ENCODE measurements at regions not wholly inside any gene's neighbourhood (a gene's known extent, or its start where the extent isn't known, plus 50 kb on each side); places are given as distances from the start of the nearest gene placed in this dataset.
"Not testable (repeated sequence)": the region's sequence is repeated elsewhere in the genome, so short reads cannot be mapped to it uniquely, and the experiment has no call there.

GRCh38 chr10:129213256-129213655 is 253.8 kb upstream of the MGMT start:
- no peak overlapping the region for H3K27ac ChIP-seq (ENCODE audit: extremely low read depth, low read depth, low read length)
- 0% methylated on average over 1 of the region's 1 CpG for WGBS (ENCODE audit: insufficient coverage, low coverage, missing lambda C conversion rate)
- TF ChIP-seq HNRNPH1 (optimal IDR thresholded peaks at IDR 0.05; ENCODE audit: low read depth, low read length) = no peak
- no peak for TF ChIP-seq TEAD1 (CRISPR knock-in tag; IDR thresholded peaks at IDR 0.05)
- no peak for TF ChIP-seq CBX5 (IDR thresholded peaks at IDR 0.05; ENCODE audit: borderline replicate concordance, low read depth)
- no peak for TF ChIP-seq ZNF23 (CRISPR knock-in tag; IDR thresholded peaks at IDR 0.05)
- TF ChIP-seq TEAD2 (tag; IDR thresholded peaks at IDR 0.05) = no peak
- TF ChIP-seq ZNF655 (CRISPR knock-in tag; IDR thresholded peaks at IDR 0.05) = no peak
- TF ChIP-seq ETS1 (conservative IDR thresholded peaks at IDR 0.05; ENCODE audit: control insufficient read depth, low read depth, low read length) = no peak
- no peak for TF ChIP-seq HOMEZ (CRISPR knock-in tag; IDR thresholded peaks at IDR 0.05)
- no peak for TF ChIP-seq PTTG1 (tag; IDR thresholded peaks at IDR 0.05; ENCODE audit: low read depth)
- intact Hi-C loops (cut with micrococcal nuclease) (no loop called here), in situ Hi-C loops (cut with MboI) (no loop called here)
- H3K4me3 ChIP-seq = no peak overlapping the region
- no peak overlapping the region for H2AFZ ChIP-seq (ENCODE audit: low read depth, low read length)
- no peak for ATAC-seq
- no peak overlapping the region for H3K9ac ChIP-seq (ENCODE audit: insufficient read depth in 1 of 2, low read depth in 2 of 2, low read length in 2 of 2)
- H3K79me2 ChIP-seq (ENCODE audit: control insufficient read depth, insufficient read depth, low read length) = no peaks in the 10 kb centered on the region
- no peak for DNase-seq (ENCODE audit: extremely low read depth in 1 of 4, low spot score in 3 of 4)
- POLR2A ChIA-PET = no interaction called here
- no peak overlapping the region for H3K4me2 ChIP-seq (ENCODE audit: insufficient read depth, low read length)
- H3K4me1 ChIP-seq (replicated peaks in 1 of 2; ENCODE audit: control insufficient read depth in 2 of 2, insufficient read depth in 2 of 2, low read length in 2 of 2) = no peaks in the 10 kb centered on the region
- no peaks in the 10 kb centered on the region for H4K20me1 ChIP-seq (replicated peaks; ENCODE audit: control insufficient read depth, insufficient read depth, low read length)
- CTCF ChIA-PET (ENCODE audit: low intra/inter-chr PET ratio) = no interaction called here
- no peaks in the 10 kb centered on the region for H3K27me3 ChIP-seq (ENCODE audit: control insufficient read depth in 2 of 2, insufficient read depth in 2 of 2, low read length in 2 of 2)
- no peak for FAIRE-seq
- H3K9me3 ChIP-seq (replicated peaks; ENCODE audit: control insufficient read depth, insufficient read depth, low read depth, low read length) = no peaks in the 10 kb centered on the region
- no peaks in the 10 kb centered on the region for H3K36me3 ChIP-seq (ENCODE audit: control insufficient read depth, insufficient read depth, low read length)
- BruUV-seq (replicated peaks) = no TSS peak
- no peaks in the 10 kb centered on the region for H3K9me1 ChIP-seq (ENCODE audit: control insufficient read depth, insufficient read depth, low read length)

- DNase-seq (ENCODE audit: extremely low read depth in 1 of 4, low spot score in 3 of 4); CTCF ChIA-PET (ENCODE audit: low intra/inter-chr PET ratio); H3K9me1 ChIP-seq (ENCODE audit: control insufficient read depth, insufficient read depth, low read length); H3K4me1 ChIP-seq (replicated peaks in 1 of 2; ENCODE audit: control insufficient read depth in 2 of 2, insufficient read depth in 2 of 2, low read length in 2 of 2); H3K9ac ChIP-seq (ENCODE audit: insufficient read depth in 1 of 2, low read depth in 2 of 2, low read length in 2 of 2); POLR2A ChIA-PET; in situ Hi-C loops (cut with MboI); H3K27ac ChIP-seq (ENCODE audit: extremely low read depth, low read depth, low read length); H3K4me3 ChIP-seq; H3K9me3 ChIP-seq (replicated peaks; ENCODE audit: control insufficient read depth, insufficient read depth, low read depth, low read length); intact Hi-C loops (cut with micrococcal nuclease); H2AFZ ChIP-seq (ENCODE audit: low read depth, low read length); FAIRE-seq; H3K4me2 ChIP-seq (ENCODE audit: insufficient read depth, low read length); ATAC-seq; H4K20me1 ChIP-seq (replicated peaks; ENCODE audit: control insufficient read depth, insufficient read depth, low read length); H3K36me3 ChIP-seq (ENCODE audit: control insufficient read depth, insufficient read depth, low read length); H3K79me2 ChIP-seq (ENCODE audit: control insufficient read depth, insufficient read depth, low read length); BruUV-seq (replicated peaks); H3K27me3 ChIP-seq (ENCODE audit: control insufficient read depth in 2 of 2, insufficient read depth in 2 of 2, low read length in 2 of 2): not testable (repeated sequence)
- 0% methylated on average over 5 of the region's 5 CpGs for WGBS (ENCODE audit: insufficient coverage, low coverage, missing lambda C conversion rate)
These were observed 253.0 kb upstream of the MGMT start for GRCh38 chr10:129213996-129214395.

All from K562 (cell line).